HG03135 (cell line): ENCODE measurements at regions not wholly inside any gene's neighbourhood (a gene's known extent, or its start where the extent isn't known, plus 50 kb on each side); places are given as distances from the start of the nearest gene placed in this dataset.

ENCODE experiments used
- ATAC-seq: cut with Tn5 transposase; IDR thresholded peaks from one replicate; pipeline ENCODE4 v1.9.1; 2021; ENCODE audit warnings: mild to moderate bottlenecking, moderate library complexity; ENCODE audit not compliant: unreplicated experiment

DNA sequence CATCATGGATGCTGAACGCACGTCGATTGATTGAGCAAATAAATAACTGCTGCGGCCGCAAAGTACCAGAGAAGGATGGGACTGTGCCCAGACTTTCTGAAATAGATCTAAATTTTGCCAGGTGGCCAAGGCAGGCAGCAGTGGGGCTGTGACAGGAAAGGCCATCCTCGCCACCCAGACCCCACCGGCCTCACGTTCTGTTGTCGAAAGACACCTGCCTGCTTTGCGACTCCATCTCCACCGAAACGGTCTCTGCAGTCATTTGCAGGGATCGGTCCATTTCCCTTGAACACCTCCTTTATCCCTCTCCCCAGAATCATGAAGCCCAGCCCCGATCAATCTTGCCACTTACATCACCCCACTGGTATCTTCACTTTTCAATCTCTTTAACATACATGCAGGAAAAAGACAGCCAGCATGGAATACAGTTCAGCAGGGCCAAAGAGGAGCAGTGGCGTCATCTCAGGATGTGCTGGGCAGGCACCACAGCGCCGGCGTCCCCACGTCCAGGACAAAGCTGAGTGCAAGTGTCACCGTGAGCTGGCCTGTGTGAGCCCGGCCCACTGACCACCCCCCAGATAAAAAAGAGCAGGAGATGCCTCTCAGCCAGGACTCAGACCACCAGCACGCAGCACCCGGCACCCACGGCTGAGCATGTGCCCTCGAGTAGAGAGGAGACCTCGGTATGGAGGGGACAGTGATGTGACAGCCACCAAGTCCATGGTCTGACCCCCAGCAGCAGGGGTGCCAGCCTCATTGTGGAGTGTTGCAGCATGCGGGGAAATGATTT is 610.3 kb downstream of the TBC1D22A start:
- ATAC-seq = no peak

DNA sequence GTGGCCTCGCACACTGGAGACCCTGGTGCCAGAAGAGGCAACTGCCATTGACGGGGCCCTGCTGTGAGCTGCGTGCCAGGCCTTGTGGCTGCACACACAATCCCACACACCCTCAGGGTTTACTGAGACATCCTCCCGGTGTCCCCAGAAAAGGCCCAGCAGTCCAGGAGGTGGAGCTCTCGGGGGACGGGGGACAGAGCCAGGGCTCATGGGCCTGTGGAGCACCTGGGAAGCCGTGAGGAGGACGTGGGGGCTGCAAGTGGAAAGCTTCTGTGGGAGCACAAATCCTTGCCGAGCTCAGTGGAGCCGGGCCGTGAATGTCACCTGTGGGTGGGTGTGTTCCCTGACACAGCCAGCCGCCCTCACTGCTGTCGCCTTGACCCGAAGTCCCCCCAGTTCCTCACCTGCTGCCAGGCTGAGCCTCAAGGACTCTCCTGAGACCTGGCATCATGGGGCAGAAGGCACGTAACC is 609.7 kb downstream of the TBC1D22A start:
- no peak for ATAC-seq

DNA sequence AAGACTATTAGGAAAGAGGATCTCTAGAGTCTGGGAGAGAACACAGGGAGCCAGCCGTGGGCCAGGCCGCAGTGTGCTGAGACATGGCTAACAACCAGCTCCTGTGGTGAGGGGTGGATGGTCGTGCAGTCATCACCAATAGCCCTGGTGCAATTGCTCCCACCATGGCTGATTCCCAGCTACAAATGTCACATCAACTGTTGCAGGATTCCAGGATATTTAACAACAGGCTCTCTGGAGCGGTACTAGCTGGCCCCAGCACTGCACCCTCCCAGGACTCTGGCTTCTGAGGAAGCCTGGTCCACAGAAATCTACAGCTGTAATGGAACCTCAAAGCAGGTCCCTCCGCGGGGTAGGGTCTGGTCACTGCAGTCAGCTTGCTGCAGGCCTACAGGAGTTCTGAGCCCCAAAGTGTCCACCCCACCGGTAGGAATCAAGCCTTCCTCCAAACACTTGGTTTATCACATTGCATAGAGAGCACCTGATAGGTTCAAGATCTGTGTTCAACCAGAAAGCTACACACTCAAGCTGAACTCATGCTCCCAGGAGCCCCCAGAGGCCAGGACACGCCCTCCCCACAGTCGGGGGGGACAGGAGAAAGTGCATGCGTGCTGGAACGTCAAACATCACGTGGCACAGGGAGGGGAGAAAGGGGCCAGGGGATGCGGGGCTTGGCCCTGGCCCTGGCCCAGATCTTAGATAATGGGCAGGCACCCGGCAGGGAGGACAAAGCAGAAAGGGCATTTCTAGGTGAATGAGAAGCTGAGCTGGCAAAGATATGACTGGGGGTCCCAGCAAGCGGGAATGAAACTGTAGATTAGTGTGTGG is 609.0 kb downstream of the TBC1D22A start:
- no peak for ATAC-seq

- ATAC-seq = no peak
These were observed 608.2 kb downstream of the TBC1D22A start for GRCh38 chr22:47370448-47371262.

DNA sequence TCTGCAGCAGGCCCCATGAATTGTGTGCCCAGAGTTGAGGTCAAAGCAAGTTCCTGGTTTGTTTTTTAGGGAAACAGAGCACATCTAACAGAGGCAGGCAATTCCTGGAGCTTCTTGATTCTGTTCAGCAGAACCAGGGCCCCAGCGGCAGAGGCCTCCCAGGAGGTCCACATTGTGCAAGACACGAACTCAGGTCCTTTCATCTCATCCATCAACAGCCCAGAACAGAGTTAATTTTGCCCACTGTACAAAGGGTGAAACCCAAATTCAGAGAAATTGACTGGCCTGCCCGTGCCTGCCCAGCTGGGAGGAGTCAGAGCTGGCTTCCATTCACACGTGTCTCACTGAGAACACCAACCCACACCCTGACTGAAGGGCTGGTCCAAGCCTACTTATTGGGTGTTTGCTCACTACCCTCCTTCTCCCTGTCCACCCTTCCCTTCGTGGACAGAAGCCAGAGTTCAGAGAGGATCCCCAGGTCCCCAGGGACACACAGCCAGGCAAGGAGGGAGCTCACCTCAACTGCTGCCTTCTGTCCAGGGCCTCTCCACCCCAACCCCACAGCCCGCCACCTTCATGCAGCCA is 607.1 kb downstream of the TBC1D22A start:
- ATAC-seq = no peak

DNA sequence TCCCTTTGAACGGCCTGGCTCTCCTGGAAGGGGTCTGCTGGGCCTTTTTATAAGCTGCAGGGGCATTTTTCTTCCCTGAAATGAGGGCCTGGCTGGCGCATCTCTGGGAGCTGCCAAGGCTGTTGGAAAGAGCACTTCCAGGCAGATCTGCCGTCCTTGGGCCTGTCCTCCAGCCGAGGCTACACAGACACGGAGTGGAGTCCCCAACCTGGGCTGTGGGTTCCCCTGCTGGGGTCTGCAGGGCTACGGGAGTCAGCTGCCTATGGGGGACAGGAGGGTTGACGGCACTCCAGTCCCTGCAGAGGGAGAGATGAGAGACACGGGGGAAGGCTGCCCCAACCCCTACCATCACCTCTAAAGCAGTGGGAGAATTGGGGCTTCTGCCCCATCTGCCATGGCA is 606.6 kb downstream of the TBC1D22A start:
- ATAC-seq = no peak

- ATAC-seq = no peak
These were observed 605.8 kb downstream of the TBC1D22A start for GRCh38 chr22:47367993-47368945.

GRCh38 chr22:47367107-47367690 is 604.7 kb downstream of the TBC1D22A start:
- ATAC-seq = no peak

DNA sequence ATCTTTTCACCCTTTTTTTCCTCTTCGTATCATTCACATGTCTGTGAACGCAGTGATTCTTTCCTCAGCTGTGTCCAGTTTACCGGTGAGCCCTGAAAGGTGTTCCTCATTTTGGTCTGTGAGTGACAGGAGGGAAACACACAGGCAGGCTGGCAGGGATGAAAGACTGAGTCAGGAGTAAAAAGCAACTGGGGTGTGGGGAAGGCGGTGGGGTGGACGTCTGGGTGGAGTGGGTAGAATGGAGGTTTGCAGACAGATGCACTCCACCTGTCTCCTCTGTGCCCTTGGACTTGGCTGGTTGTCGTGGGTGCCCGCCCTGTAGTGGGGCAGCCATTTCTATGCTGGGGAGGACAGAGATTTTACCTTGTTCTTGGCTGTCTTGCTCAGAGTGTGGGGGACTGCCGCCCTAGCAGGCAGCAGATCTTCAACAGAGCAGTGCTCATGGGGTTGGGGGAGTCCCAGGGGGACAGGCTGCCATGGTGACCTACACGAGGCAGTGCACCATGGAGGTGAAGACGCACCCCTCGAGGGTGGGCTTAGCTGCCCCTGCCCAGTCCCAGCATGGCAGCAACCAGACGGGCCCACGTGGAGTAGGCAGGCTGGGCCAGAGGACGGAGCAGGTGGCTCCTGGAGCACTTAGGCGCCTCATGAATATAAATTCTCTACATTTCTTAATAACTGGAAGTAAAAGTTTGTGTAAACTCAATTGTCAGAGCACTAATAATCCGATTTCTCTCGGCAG is 603.7 kb downstream of the TBC1D22A start:
- no peak for ATAC-seq

DNA sequence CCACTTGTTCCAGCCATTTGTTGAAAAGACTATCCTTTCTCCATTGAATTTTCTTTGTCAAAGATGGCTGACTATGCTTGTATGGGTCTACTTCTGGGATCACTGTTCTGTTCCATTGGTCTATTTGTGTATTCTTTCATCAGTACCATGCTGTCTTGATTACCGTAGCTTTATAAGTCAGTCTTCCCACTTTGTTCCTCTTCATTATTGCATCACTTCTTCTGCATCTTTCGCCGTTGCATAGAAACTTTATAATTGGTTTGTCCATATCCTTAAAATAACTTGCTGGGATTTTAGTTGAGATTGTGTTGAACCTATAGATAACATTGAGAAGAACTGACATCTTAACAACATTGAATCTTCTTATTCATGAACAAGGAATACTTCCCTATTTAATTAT is 598.8 kb downstream of the TBC1D22A start:
- no peak for ATAC-seq

GRCh38 chr22:47357493-47357892 is 595.0 kb downstream of the TBC1D22A start:
- ATAC-seq = no peak

DNA sequence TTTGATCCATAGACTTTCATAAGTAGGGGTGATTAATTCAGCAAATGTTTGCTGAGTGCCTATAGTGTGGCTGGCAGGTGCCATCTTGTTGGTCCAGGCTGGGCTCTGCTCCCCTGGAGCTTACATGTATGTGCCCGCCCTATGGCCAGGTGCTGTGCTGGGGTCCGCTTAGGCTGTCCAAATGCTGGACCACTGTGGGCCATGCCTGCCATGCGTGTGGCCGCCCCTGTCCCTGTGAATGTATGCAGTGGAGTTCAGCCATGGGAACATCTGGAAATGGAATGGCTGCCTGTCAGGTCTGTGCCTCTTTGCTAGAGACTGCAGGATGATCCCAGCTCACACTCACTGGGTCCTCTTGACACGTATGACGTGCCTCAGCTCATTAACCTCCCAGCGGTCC is 594.6 kb downstream of the TBC1D22A start:
- ATAC-seq = no peak

GRCh38 chr22:47356511-47357011 is 594.1 kb downstream of the TBC1D22A start:
- no peak for ATAC-seq

DNA sequence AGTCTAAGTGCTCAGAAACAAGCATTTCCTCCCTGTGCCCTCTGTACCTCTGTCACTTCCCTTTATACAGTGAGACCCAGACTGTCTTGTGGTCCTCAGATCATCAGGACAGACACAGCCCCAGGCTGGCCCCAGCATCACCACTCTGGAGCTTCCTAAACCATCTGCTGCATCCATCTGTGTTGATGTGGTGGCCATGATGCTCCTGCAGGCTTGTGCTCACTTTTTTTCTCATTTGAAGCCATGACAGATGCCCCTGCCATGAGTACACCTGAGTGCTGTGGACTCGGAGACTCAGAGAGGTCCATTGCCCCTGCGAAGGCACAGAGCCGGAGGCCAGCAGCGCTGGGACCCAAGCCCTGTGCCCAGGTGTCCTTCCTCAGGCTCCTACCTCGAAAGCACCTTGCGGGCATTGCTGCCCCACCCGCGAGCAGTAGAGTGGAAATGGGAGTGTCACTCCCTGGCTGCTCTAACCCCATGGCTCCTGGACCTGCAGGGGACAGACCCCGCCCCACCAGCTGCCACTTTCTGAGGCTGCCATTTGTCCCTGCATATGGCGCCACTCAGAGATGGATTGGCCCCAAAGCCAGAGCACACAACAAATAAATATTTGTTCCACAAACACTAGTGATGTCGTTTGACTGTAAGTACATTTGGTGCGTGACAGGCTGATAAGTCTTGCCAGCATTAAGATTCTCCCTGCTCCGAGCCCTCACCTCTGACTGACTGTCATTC is 593.5 kb downstream of the TBC1D22A start:
- ATAC-seq = no peak

DNA sequence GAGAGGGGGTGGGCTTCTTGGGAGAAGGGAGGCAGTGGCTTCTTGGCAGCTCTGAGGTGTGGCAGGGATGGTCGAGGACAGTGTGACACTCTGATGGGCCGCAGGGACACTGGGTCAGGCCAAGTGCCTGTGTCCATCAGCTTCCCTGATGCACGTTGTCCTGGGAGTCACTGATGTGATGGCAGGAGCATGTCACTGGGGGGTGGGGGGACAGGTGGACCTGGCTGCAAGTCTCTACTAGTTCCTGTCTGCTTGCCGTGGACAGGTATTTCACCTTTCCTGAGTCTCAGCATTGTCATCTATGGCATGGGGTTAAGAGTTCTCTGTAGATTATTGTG is 592.9 kb downstream of the TBC1D22A start:
- ATAC-seq = no peak

GRCh38 chr22:47354668-47355387 is 592.4 kb downstream of the TBC1D22A start:
- no peak for ATAC-seq
